Uterus (tissue), 2 donors: ENCODE measurements at regions not wholly inside any gene's neighbourhood (a gene's known extent, or its start where the extent isn't known, plus 50 kb on each side); places are given as distances from the start of the nearest gene placed in this dataset.

Source experiments
- POLR2A ChIP-seq, 2 donors: fragments of 450-650 bp; IDR thresholded peaks; one replicate each; pipeline ENCODE4 v1.6.1; 2016; ENCODE audit warnings: antibody characterized with exemption in 2 of 2, mild to moderate bottlenecking in 1 of 2, moderate library complexity in 1 of 2
- TF ChIP-seq, protein P1 (sequence below), 4 experiments: fragments of 200-600 bp in 2 of 4; fragments of 450-650 bp in 2 of 4; sonication (generic) in 2 of 4; IDR thresholded peaks; one replicate each; pipeline ENCODE4 v1.5.1; 2016 to 2019; ENCODE audit warnings: antibody characterized with exemption in 4 of 4, mild to moderate bottlenecking in 2 of 4, moderate library complexity in 1 of 4

DNA sequence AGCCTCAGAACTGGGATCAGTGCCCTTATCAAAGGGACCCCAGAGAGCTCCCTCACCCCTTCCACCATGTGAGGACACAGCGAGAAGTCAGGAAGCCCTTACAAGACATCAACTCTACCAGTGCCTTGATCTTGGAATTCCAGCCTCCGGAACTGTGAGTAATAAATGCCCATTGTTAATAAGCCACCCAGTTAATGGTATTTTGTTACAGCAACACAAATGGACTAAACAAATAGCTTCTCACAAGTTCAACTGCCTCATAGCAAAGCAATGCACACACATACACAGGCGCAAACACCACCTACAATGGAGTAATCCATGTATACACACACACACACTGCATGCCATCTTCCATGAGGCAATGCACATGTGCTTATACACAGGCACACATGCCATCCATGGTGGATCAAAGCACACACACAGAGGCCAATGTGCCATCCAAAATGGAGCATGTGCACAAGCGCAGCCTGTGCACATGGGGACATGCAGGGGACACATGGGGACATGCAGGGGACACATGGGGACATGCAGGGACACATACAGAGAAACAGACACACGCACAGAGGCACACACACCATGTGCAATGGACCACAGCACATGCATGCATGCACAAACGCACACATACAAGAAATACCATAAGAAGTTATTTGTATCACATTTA is 137.6 kb upstream of the TBL1X start:
- TF ChIP-seq, protein P1, sequence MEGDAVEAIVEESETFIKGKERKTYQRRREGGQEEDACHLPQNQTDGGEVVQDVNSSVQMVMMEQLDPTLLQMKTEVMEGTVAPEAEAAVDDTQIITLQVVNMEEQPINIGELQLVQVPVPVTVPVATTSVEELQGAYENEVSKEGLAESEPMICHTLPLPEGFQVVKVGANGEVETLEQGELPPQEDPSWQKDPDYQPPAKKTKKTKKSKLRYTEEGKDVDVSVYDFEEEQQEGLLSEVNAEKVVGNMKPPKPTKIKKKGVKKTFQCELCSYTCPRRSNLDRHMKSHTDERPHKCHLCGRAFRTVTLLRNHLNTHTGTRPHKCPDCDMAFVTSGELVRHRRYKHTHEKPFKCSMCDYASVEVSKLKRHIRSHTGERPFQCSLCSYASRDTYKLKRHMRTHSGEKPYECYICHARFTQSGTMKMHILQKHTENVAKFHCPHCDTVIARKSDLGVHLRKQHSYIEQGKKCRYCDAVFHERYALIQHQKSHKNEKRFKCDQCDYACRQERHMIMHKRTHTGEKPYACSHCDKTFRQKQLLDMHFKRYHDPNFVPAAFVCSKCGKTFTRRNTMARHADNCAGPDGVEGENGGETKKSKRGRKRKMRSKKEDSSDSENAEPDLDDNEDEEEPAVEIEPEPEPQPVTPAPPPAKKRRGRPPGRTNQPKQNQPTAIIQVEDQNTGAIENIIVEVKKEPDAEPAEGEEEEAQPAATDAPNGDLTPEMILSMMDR (IDR thresholded peaks at IDR 0.05): no peak
- no peak for TF ChIP-seq POLR2A (IDR thresholded peaks at IDR 0.05)
